PFSK-1 (cell line): ENCODE measurements at regions not wholly inside any gene's neighbourhood (a gene's known extent, or its start where the extent isn't known, plus 50 kb on each side); places are given as distances from the start of the nearest gene placed in this dataset.

Experiments
- FOXP2 ChIP-seq: optimal IDR thresholded peaks from 2 replicates; pipeline ENCODE3; 2011; ENCODE audit warnings: borderline replicate concordance, control low read depth, inconsistent platforms; ENCODE audit not compliant: insufficient read depth; ENCODE audit errors: extremely low read length, extremely low read depth
- POLR2AphosphoS5 ChIP-seq: IDR thresholded peaks from 2 replicates; pipeline ENCODE4 v1.6.1; 2012; ENCODE audit warnings: low read depth, mild to moderate bottlenecking, control low read depth, low read length, moderate library complexity
- SIN3A ChIP-seq: IDR thresholded peaks from 2 replicates; pipeline ENCODE4 v1.6.1; 2012; ENCODE audit warnings: mild to moderate bottlenecking, low read length, moderate library complexity, borderline replicate concordance; ENCODE audit not compliant: insufficient read depth
- TAF1 ChIP-seq: IDR thresholded peaks from 2 replicates; pipeline ENCODE4 v1.6.1; 2012; ENCODE audit warnings: low read length, control low read depth, borderline replicate concordance; ENCODE audit not compliant: insufficient read depth
- TF ChIP-seq, protein P1 (sequence below), 2 experiments: IDR thresholded peaks; 2 replicates each; pipeline versions ENCODE4 v1.6.1 to v1.8.0; 2011 to 2012; ENCODE audit warnings: low read depth in 2 of 2, low read length in 2 of 2, control low read depth in 1 of 2, inconsistent platforms in 1 of 2, mild to moderate bottlenecking in 1 of 2, moderate library complexity in 1 of 2; ENCODE audit not compliant: insufficient read depth in 1 of 2

DNA sequence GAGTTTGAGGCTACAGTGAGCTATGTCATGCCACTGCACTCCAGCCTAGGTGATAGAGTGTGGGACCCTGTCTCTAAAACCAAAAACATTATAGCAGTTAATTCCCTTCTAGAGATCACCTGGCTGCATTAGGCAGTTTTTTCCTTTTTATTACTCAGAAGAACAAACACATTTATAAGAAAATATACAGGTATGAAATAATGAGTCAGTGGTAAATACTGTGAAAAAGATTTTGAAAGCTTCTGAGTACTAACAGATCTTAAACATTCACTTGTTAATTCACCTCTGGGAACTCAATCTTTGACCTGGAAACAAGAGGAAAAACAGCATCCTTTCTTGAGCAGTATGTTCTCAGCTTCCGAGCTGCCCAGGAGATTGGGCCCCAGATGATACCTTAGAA lies 64.1 kb downstream of the UCHL1 start:
- TF ChIP-seq SIN3A = no peak
- TF ChIP-seq, protein P1, sequence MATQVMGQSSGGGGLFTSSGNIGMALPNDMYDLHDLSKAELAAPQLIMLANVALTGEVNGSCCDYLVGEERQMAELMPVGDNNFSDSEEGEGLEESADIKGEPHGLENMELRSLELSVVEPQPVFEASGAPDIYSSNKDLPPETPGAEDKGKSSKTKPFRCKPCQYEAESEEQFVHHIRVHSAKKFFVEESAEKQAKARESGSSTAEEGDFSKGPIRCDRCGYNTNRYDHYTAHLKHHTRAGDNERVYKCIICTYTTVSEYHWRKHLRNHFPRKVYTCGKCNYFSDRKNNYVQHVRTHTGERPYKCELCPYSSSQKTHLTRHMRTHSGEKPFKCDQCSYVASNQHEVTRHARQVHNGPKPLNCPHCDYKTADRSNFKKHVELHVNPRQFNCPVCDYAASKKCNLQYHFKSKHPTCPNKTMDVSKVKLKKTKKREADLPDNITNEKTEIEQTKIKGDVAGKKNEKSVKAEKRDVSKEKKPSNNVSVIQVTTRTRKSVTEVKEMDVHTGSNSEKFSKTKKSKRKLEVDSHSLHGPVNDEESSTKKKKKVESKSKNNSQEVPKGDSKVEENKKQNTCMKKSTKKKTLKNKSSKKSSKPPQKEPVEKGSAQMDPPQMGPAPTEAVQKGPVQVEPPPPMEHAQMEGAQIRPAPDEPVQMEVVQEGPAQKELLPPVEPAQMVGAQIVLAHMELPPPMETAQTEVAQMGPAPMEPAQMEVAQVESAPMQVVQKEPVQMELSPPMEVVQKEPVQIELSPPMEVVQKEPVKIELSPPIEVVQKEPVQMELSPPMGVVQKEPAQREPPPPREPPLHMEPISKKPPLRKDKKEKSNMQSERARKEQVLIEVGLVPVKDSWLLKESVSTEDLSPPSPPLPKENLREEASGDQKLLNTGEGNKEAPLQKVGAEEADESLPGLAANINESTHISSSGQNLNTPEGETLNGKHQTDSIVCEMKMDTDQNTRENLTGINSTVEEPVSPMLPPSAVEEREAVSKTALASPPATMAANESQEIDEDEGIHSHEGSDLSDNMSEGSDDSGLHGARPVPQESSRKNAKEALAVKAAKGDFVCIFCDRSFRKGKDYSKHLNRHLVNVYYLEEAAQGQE (IDR thresholded peaks at IDR 0.05; ENCODE audit: insufficient read depth in 1 of 2, low read depth in 2 of 2, low read length in 2 of 2) = no peak
- TF ChIP-seq POLR2AphosphoS5 = no peak
- no peak for TF ChIP-seq TAF1
- TF ChIP-seq FOXP2 = no peak
